NOMO-1 treated with dmso at 0.1 percent for 144 hours (cell line): ENCODE measurements at regions not wholly inside any gene's neighbourhood (a gene's known extent, or its start where the extent isn't known, plus 50 kb on each side); places are given as distances from the start of the nearest gene placed in this dataset.

Source experiments
- DNase-seq: peaks from one replicate; lab custom pipeline; 2025; ENCODE audit not compliant: unreplicated experiment; lab: John Stamatoyannopoulos, UW

- no peak for DNase-seq
Observed at GRCh38 chr1:58006421-58007046, 540.0 kb downstream of the OMA1 start.

GRCh38 chr1:58005212-58005611 lies 541.3 kb downstream of the OMA1 start:
- DNase-seq, result no peak

- no peak for DNase-seq
Observed at GRCh38 chr1:58003988-58004387, 542.5 kb downstream of the OMA1 start.

GRCh38 chr1:58003059-58003458 lies 543.5 kb downstream of the OMA1 start:
- DNase-seq, result no peak

- DNase-seq, result no peak
Observed at GRCh38 chr1:58000821-58001220, 545.7 kb downstream of the OMA1 start.

GRCh38 chr1:58000116-58000515 lies 546.4 kb downstream of the OMA1 start:
- DNase-seq, result no peak

GRCh38 chr1:57996400-57996799 lies 550.1 kb downstream of the OMA1 start:
- DNase-seq, result no peak

- no peak for DNase-seq
Observed at GRCh38 chr1:57991289-57991688, 555.2 kb downstream of the OMA1 start.

GRCh38 chr1:57989877-57990276 lies 556.6 kb downstream of the OMA1 start:
- no peak for DNase-seq

GRCh38 chr1:57987523-57987922 lies 559.0 kb downstream of the OMA1 start:
- no peak for DNase-seq

GRCh38 chr1:57986432-57986831 lies 560.1 kb downstream of the OMA1 start:
- DNase-seq, result peak; percentile 41

- DNase-seq, result no peak
Observed at GRCh38 chr1:57984277-57984676, 560.4 kb upstream of the DAB1 start.

GRCh38 chr1:57983441-57983840 lies 559.6 kb upstream of the DAB1 start:
- DNase-seq, result no peak

GRCh38 chr1:57982852-57983251 lies 559.0 kb upstream of the DAB1 start:
- no peak for DNase-seq

- DNase-seq, result no peak
Observed at GRCh38 chr1:57976216-57976615, 552.4 kb upstream of the DAB1 start.

- no peak for DNase-seq
Observed at GRCh38 chr1:57968321-57968720, 544.5 kb upstream of the DAB1 start.

- DNase-seq, result no peak
Observed at GRCh38 chr1:57966751-57967406, 543.0 kb upstream of the DAB1 start.

- no peak for DNase-seq
Observed at GRCh38 chr1:57966340-57966739, 542.5 kb upstream of the DAB1 start.

- no peak for DNase-seq
Observed at GRCh38 chr1:57963581-57963980, 539.7 kb upstream of the DAB1 start.

GRCh38 chr1:57959531-57960241 lies 535.8 kb upstream of the DAB1 start:
- DNase-seq, result no peak

- no peak for DNase-seq
Observed at GRCh38 chr1:57957576-57957975, 533.7 kb upstream of the DAB1 start.

- no peak for DNase-seq
Observed at GRCh38 chr1:57951390-57951789, 527.5 kb upstream of the DAB1 start.
